GM18507 (cell line): ENCODE measurements at regions not wholly inside any gene's neighbourhood (a gene's known extent, or its start where the extent isn't known, plus 50 kb on each side); places are given as distances from the start of the nearest gene placed in this dataset.
"Not testable (repeated sequence)": the region's sequence is repeated elsewhere in the genome, so short reads cannot be mapped to it uniquely, and the experiment has no call there.

Source experiments
- DNase-seq: peaks from one replicate; pipeline ENCODE4 v3.0.0; 2011; ENCODE audit warnings: low read depth; ENCODE audit not compliant: insufficient read length; ENCODE audit errors: extremely low spot score
- FAIRE-seq: peaks from 2 replicates; lab custom pipeline; 2011; peaks lifted over from hg19 to GRCh38; lab: Jason Lieb, UNC

DNA sequence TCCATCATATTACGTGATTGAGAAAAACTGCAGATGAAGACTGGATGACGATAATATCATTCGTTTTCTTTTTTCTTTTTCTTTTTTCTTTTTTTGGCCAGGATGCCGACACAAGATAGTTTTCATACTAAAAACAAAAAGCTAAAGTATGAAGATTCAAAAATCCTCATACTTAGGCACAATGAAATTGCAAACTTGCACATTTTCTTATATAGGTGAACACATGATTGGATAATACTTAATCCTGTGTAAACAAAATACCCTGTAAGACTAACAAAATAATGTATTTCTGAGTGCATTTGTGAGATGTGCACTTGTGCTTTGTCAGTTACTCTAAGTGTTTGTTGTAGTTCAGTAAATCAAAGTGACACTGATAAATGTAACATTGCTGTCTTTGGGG lies 568.9 kb downstream of the ANKRD50 start:
- FAIRE-seq, result no peak
- DNase-seq, result no peak

DNA sequence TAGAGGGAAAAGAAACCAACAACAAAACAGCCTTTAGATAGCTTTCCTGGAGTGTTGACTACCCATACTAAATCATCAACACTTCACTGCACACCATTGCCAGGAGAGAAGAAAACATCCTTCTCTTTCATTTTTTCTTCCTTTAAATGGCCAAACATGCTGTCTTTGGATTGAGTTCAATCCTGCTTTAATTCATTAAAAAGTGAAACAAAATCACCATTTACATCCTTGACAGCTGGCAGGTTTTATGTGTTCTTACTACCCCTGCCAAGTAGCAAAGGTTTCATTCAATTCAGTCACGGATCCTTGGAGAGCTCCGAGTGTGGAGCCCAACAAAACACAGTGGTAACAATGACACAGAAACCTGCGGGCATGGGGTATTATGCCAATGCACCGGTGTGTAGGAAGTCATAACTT lies 568.3 kb downstream of the ANKRD50 start:
- FAIRE-seq (no peak), DNase-seq (no peak)

DNA sequence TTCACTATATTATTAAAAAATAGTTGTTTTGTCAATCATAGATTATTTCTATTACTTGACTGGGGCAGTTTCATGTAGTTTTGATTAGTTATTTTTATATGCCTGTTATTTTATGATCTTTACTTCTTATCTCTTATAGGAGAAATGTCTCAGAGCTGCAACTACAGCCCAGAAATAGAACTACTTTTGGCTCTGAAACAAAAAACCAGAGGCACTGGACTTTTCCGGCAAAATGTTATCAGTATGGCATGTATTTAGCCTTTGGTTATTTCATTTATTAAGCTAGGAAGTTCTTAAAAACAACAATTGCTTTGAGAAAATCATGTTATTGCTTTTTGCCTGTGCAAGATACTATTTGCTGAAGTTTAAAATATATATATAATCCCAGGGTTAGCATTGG lies 566.5 kb downstream of the ANKRD50 start:
- DNase-seq (no peak), FAIRE-seq (no peak)

DNA sequence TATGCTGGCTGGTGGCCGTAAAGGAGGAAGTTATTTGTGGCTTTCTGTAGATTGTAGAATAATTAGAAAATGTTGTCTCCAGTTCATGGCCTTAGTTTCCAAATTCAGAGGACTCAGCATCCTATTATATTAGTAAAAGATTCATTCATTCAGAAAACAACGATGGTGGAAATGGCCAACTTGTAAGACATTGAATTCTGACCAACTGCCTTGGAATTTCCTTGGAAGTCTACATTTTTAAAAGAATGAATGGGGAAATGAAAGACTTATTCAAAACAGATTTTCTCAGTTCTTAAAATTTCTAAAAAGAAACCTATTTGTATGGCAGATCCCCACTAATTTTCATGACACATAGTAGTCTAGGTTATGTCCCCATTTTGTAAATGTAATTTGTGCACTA lies 561.5 kb downstream of the ANKRD50 start:
- no peak for FAIRE-seq

DNA sequence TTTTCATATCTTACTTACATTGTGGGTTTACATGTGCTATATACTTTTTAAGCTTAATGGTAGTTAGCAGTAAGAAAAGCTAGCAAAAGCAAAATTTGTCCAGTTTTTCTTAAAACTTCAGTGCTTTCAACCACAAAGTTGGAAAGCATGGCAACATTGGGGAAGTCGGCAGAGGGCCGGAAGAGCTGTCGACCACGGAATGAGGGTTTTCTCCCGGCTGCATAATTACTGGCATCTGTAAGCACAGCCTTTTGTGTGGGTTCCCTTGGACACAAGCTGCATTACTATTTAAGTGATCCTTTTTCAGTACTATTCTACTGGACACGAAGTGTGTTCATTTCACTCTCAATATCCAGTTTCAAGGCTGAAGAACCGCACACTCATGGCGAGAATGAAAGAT lies 560.4 kb downstream of the ANKRD50 start:
- DNase-seq, result no peak
- no peak for FAIRE-seq

More for the DNA sequence above, 561.5 kb downstream of the ANKRD50 start:
- DNase-seq, result no peak

DNA sequence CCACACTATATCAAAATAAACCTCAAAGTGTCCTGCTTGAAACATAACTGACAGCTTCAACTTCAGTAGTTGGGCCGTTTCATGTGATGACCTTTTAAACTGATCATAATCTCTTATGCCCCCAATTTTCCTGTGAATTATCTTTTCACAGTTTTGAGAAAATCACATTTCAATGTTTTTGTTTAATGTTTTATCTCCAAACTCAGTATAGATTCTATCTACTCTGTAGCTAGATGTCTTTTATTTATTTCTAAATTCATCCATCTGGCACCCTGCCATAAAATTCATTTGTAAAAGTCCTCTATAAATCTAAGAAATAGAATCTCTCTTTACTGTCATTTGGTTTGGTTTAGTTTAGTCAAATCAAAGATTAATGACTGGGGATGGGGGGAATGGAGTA lies 557.3 kb downstream of the ANKRD50 start:
- DNase-seq (no peak), FAIRE-seq (no peak)

DNA sequence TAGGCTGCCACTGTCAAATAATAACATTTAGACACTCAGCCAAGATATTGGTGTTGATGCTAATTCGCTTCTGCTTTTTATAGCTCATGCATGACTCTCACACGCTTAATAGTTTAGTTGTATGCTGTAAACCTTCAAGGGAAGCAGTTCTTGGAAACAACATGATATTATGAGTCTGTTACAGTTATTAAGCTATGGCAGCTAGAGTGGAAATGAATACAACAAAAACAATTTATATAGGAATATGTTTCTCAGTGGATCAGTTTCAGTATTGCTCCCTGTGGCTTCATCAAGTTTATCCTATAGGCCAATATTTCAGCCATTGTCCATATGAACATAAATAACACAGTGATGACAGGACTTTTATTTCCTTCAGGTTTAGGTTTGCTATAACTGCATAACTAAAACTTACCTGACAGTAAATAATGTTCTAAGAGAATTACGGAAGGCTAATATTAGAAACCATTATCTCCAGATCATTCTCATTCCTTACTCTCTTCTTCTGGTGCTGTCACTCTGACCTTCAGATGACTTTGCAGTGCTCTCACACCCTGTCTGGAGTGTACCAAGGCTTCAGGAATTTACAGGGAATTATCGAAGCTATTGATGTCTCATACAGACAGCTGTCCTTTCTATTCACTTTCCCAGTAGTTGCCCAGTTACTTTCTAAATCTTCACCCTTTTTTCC lies 555.0 kb downstream of the ANKRD50 start:
- DNase-seq, result no peak
- FAIRE-seq, result no peak

DNA sequence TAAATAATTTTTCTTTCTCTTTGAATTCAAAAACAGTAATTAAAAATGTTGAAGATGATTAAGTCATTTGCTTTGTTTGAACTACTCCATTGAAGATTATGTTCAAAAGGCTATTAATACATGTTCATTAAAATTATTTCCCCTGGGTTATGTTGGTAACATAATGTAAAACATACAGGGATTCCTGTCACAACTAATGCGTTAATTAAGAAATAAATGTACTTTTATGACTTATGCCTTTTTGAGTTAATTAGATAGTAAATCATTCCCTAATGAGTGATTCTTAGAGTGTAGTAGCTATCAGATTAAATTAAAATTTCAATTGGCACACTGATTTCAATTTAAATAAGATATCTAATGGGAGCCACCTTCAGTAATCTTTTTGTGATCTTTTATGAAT lies 549.1 kb downstream of the ANKRD50 start:
- DNase-seq (no peak), FAIRE-seq (no peak)

DNA sequence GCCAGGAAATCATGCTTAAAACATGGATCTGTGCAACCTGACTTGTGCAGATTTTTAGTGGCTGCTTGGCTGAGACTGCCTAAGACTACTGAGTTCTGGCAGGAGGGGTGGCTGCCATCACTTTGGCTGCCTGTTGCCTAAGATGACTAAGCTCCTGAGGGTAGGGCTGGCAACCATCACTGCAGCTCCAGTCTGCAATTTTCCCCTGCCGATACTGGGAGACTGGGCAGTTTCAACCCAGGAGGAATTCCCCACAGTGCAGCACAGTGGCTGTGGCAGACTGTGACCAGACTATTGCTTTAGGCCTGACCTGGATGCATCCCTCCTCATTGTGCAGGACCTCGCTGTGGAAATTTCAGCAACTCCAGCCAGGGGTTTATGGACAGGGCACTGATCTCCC lies 544.9 kb downstream of the ANKRD50 start:
- DNase-seq (no peak), FAIRE-seq (no peak)

DNA sequence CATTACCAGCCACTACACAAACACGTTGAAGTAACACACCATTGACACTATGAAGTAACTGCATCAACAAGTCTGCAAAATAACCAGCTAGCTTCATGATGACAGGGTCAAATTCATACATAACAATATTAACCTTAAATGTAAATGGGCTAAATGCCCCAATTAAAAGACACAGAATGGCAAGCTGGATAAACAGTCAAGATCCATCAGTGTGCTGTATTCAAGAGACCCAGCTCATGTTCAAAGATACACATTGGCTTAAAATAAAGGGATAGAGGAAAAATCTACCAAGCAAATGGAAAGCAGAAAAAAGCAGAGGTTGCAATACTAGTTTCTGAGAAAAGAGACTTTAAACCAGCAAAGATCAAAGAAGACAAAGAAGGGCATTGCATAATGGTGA lies 543.0 kb downstream of the ANKRD50 start:
- FAIRE-seq, DNase-seq: not testable (repeated sequence)

DNA sequence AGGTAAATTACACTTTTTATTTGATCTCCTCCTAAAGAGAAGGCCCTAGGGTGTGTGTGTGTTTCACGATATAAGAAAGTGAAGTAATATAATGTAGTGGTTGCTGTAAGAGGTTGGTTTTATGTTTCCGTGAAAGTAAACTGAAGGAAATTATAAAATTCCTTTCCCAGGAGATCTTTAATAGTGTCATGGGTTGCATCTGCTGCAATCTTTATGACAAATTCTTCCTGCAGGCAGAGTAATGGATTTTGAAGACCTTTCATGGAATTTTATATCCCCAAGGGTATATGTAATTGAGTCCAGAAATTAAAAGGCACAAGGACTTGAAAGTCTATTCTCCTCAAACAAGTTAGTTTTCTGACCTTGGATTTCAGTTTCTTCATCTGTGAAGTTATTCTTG lies 538.6 kb downstream of the ANKRD50 start:
- no peak for DNase-seq
- FAIRE-seq, result no peak

DNA sequence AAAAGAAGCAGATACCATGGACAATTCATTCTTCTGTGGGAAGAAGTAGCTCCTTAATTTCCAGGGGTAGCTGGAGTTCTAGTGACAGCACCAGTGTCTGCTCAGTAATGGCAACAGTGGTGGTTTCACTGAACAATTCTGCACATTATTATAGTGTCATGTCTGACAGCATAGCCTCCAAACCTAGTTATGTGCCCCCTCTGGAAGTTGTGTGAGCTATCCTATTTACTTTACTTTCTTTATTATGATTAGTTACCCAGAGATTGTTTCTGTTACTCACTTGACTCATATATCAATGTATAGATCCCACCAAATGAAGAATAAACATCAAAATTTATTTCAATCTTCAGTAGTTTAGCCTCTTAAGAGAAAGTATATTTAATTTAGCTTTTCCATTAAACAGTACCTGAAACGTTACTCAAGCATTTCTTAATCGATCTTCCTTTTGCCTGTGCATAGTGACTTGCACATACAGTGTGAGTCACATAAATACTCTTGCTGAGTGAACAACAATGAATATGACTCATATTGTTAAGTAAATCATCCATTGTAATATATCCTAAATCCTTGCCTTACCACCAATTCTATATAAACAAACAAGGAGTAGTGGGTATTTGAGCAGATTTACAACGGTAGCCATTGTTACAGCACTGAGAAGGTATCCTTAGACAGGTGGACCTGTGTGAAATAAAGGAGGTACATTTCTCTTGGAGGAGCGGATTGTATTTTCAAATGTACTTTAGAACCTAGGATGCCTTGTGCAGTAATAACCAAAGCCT lies 534.7 kb downstream of the ANKRD50 start:
- no peak for DNase-seq
- FAIRE-seq, result no peak

DNA sequence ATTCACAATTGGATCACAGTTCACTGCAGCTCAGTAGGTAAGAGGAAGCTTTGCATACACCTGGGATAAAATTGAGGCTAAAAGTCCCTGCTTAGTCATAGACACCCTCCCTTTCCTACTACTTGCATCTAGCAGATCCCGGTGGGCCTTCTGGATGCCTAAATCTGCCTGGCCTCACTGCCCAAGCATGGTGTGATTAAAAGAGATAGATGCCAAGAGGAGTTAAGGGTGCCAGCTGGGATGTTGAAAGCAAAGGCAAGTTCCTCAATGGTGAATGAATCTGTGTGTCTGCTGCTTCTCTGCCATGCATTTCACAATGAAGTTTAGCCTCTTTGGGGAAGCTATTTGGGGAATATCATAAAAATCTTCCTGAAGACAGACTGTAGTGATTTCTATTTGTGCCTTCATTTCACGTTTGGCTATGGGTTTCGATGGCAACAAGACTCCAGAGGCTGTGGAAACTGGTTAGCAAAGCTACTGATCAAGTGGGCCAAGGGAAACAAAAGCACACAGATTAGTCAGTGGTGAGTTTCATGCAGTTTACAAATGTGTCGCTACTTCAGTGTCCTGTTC lies 534.0 kb downstream of the ANKRD50 start:
- DNase-seq, result no peak

DNA sequence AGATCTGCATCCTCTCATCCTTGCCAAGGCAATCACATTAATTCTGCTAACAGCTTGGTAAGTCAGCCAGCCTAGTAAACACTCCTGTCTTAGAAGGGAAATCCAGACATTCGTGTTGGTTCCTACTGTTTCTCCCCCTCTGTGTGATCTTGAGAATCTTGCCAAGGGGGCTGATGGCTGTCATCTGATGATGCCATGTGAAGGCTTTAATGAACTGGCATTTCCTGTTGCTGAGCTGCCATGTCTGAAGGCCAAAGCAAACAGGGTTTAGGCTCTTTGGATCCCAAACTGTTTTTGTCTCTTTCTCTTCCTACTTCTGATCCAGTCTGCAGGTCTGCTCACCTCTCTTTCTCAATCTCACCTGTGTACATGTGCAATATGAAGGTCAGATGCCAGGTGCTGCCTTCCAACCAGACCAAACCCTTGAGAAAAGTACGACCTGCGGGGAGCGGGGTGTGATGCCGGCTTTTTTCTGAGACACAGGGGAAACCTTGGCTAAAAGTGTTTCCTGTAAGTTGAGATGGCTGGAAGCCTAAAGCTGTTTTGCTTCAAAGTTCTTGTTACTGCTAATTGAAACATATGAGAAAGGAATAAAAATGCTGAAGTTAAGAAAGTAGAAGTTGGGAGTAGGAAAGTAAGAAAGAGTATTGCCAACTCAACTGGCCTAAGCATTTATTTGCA lies 532.9 kb downstream of the ANKRD50 start:
- FAIRE-seq, result no peak

More for the DNA sequence above, 534.0 kb downstream of the ANKRD50 start:
- no peak for FAIRE-seq

DNA sequence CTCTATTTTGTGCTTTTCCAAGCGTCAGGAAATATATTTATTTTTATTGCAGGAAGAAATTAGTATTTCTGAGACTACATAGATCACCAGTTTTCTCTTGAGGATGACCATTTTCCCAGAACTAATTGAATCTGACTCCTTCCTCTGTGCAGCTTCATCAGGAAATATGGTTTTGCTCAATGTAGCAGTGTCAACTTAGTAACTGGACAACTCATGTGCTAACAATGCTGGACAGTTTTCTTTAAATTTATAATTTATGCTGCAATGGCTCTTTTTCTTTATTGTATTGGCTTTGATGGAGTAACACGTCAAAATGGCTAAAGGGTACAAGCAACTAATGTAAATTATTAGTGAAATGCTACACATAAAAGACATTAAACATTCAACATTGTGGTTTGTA lies 531.5 kb downstream of the ANKRD50 start:
- DNase-seq (no peak), FAIRE-seq (no peak)

More for the DNA sequence above, 532.9 kb downstream of the ANKRD50 start:
- no peak for DNase-seq

DNA sequence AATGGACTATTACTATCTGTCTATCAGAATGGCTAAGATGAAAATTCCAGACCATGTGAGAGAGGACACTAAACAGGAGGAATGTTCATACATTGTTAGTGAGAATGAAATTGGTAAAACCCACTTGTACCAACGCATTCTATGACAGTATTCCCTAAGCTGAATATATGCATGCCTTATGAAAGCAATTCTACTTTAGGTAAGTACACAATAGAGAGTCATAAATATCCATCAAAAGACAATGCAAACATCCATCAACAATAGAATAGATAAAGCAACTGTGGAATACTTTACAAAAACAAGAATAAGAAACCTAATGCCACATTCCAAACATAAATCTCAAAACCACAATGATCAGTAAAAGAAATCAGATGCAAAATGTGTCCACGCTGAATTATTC lies 529.3 kb downstream of the ANKRD50 start:
- no peak for FAIRE-seq

DNA sequence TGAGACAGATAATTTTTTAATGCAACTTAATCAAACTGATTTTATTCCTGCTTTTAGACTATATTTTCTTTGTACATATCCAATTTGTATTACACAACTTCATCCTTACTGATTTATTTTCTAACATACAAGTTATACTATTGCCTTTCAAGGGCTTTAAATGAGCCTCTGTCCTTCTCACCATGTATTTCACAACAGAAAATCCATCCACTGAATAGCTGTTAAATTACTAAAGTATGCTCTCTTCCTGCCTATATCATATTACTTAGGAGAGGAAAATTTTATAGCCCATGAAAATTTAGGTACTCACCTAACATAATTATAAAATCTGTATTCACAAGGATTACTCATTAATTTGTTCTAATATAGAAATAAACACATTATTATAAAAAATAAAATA lies 528.6 kb downstream of the ANKRD50 start:
- no peak for FAIRE-seq
- no peak for DNase-seq

More for the DNA sequence above, 529.3 kb downstream of the ANKRD50 start:
- DNase-seq, result no peak

DNA sequence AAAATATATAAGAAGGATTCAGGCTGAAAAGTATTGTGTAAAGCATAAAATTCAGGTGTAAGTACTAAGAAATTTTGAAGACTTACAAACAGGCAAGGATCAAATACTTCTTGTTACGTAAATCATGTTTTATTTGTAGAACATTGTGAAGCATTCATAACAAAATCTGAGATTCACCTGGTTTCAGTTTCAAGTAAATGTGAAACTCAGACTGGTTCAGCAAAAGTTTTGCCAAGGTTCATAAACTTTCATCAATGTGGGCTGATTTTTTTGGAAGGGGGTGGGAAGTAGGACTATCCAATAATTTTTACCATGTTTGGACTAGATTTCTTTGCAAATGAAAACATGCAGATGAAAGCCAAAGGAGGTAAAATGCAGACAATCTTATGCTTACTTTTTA lies 527.7 kb downstream of the ANKRD50 start:
- no peak for DNase-seq
- no peak for FAIRE-seq

DNA sequence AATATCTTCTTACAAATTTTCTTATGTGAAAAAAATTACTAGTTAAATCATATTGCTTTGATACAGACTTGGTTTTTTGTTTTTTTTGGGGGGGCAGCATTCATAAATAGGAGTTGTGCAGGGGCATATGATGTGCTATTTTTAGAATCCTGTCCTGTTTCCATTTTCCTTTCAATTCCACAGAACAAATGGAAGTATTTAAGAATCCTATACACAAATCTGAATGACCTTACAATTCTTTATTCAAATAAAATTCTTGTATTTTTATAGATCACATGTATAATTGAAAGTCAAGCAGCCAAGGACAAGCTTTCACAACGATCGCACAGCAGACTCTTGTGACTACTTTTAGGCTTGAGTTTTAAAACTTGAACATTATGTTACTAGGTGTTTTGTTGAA lies 523.9 kb downstream of the ANKRD50 start:
- FAIRE-seq (no peak), DNase-seq (no peak)

DNA sequence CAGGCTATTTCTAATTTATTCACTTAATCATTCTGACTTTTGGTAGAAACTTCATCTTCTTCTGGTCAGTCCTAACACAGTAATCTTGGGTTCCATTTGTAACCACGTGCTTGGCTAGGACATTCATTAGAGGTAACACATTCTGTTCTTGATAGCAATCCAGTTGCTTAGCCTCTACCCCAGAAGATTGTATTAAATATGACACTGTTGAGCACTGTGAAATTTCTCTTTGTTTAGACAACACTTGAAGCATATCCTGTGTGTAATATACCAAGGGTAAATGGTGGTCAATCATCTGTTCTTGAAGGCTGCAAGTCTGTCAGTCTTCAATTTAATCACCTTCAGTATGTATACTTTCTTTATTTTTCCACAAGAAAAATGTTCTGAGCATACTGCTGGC lies 523.0 kb downstream of the ANKRD50 start:
- DNase-seq, result no peak
- FAIRE-seq, result no peak
